Loucy (cell line): ENCODE measurements at regions not wholly inside any gene's neighbourhood (a gene's known extent, or its start where the extent isn't known, plus 50 kb on each side); places are given as distances from the start of the nearest gene placed in this dataset.

Experiments
- CTCF ChIP-seq: fragments of 200-600 bp; sonication (generic); conservative IDR thresholded peaks from 2 replicates; pipeline ENCODE4 v1.5.1; 2014; ENCODE audit warnings: mild to moderate bottlenecking, antibody characterized with exemption, low read length
- EZH2phosphoT487 ChIP-seq: fragments of 200-600 bp; IDR thresholded peaks from 2 replicates; pipeline ENCODE4 v1.6.1; 2018; ENCODE audit warnings: antibody characterized with exemption, mild to moderate bottlenecking, moderate library complexity, borderline replicate concordance

- TF ChIP-seq EZH2phosphoT487 (no peak), CTCF (no peak)
Observed at GRCh38 chr1:60402216-60402615, 328.6 kb upstream of the C1orf87 start.
